ENCODE measurements at regions not wholly inside any gene's neighbourhood (a gene's known extent, or its start where the extent isn't known, plus 50 kb on each side); places are given as distances from the start of the nearest gene placed in this dataset.
A peak's percentile ranks its signal among the peaks of the same experiment; 100 is the strongest.

GRCh38 chr16:80034948-80035663 lies 434.6 kb upstream of the MAF start:
- TF ChIP-seq PAX5 (IDR thresholded peaks at IDR 0.05; ENCODE audit: insufficient read depth, low read length, severe bottlenecking) (no peak), TAF1 (IDR thresholded peaks at IDR 0.05; ENCODE audit: low read depth, low read length) (no peak), POLR2AphosphoS5 (IDR thresholded peaks at IDR 0.05; ENCODE audit: low read depth, low read length) (no peak), SPI1 (IDR thresholded peaks at IDR 0.05; ENCODE audit: low read depth, low read length) (no peak), POLR2A (IDR thresholded peaks at IDR 0.05; ENCODE audit: low read depth, low read length) (no peak), POU2F2 (IDR thresholded peaks at IDR 0.05; ENCODE audit: low read depth, low read length) (no peak)
- DNase-seq (ENCODE audit: insufficient read length, low spot score) = no peak
- FAIRE-seq = no peak

- no peak for TF ChIP-seq SPI1 (IDR thresholded peaks at IDR 0.05; ENCODE audit: low read depth, low read length)
- no peak for TF ChIP-seq TAF1 (IDR thresholded peaks at IDR 0.05; ENCODE audit: low read depth, low read length)
- TF ChIP-seq POLR2A (IDR thresholded peaks at IDR 0.05; ENCODE audit: low read depth, low read length) = no peak
- no peak for TF ChIP-seq POLR2AphosphoS5 (IDR thresholded peaks at IDR 0.05; ENCODE audit: low read depth, low read length)
- TF ChIP-seq PAX5 (IDR thresholded peaks at IDR 0.05; ENCODE audit: insufficient read depth, low read length, severe bottlenecking) = no peak
- TF ChIP-seq POU2F2 (IDR thresholded peaks at IDR 0.05; ENCODE audit: low read depth, low read length) = no peak
- FAIRE-seq (no peak), DNase-seq (ENCODE audit: insufficient read length, low spot score) (no peak)
Measured at GRCh38 chr16:80034469-80034826, 433.9 kb upstream of the MAF start.

GRCh38 chr16:80033783-80034468 lies 433.4 kb upstream of the MAF start:
- TF ChIP-seq POU2F2 (IDR thresholded peaks at IDR 0.05; ENCODE audit: low read depth, low read length) (no peak), TAF1 (IDR thresholded peaks at IDR 0.05; ENCODE audit: low read depth, low read length) (no peak), POLR2AphosphoS5 (IDR thresholded peaks at IDR 0.05; ENCODE audit: low read depth, low read length) (no peak), SPI1 (IDR thresholded peaks at IDR 0.05; ENCODE audit: low read depth, low read length) (no peak), POLR2A (IDR thresholded peaks at IDR 0.05; ENCODE audit: low read depth, low read length) (no peak), PAX5 (IDR thresholded peaks at IDR 0.05; ENCODE audit: insufficient read depth, low read length, severe bottlenecking) (no peak)
- no peak for FAIRE-seq
- DNase-seq (ENCODE audit: insufficient read length, low spot score) = no peak

GRCh38 chr16:80029761-80030481 lies 429.4 kb upstream of the MAF start:
- FAIRE-seq (no peak), DNase-seq (ENCODE audit: insufficient read length, low spot score) (no peak)

GRCh38 chr16:80029381-80029630 lies 428.8 kb upstream of the MAF start:
- no peak for TF ChIP-seq POLR2AphosphoS5 (IDR thresholded peaks at IDR 0.05; ENCODE audit: low read depth, low read length)
- TF ChIP-seq POU2F2 (IDR thresholded peaks at IDR 0.05; ENCODE audit: low read depth, low read length) = no peak
- no peak for TF ChIP-seq POLR2A (IDR thresholded peaks at IDR 0.05; ENCODE audit: low read depth, low read length)
- no peak for TF ChIP-seq PAX5 (IDR thresholded peaks at IDR 0.05; ENCODE audit: insufficient read depth, low read length, severe bottlenecking)
- no peak for TF ChIP-seq SPI1 (IDR thresholded peaks at IDR 0.05; ENCODE audit: low read depth, low read length)
- no peak for TF ChIP-seq TAF1 (IDR thresholded peaks at IDR 0.05; ENCODE audit: low read depth, low read length)
- DNase-seq (ENCODE audit: insufficient read length, low spot score) = no peak
- FAIRE-seq = no peak

More at GRCh38 chr16:80029761-80030481, 429.4 kb upstream of the MAF start:
- TF ChIP-seq TAF1 (IDR thresholded peaks at IDR 0.05; ENCODE audit: low read depth, low read length) (no peak), POLR2AphosphoS5 (IDR thresholded peaks at IDR 0.05; ENCODE audit: low read depth, low read length) (no peak), SPI1 (IDR thresholded peaks at IDR 0.05; ENCODE audit: low read depth, low read length) (no peak), POLR2A (IDR thresholded peaks at IDR 0.05; ENCODE audit: low read depth, low read length) (no peak), POU2F2 (IDR thresholded peaks at IDR 0.05; ENCODE audit: low read depth, low read length) (no peak), PAX5 (IDR thresholded peaks at IDR 0.05; ENCODE audit: insufficient read depth, low read length, severe bottlenecking) (no peak)

- TF ChIP-seq SPI1 (IDR thresholded peaks at IDR 0.05; ENCODE audit: low read depth, low read length) (no peak), TAF1 (IDR thresholded peaks at IDR 0.05; ENCODE audit: low read depth, low read length) (no peak), PAX5 (IDR thresholded peaks at IDR 0.05; ENCODE audit: insufficient read depth, low read length, severe bottlenecking) (no peak), POLR2A (IDR thresholded peaks at IDR 0.05; ENCODE audit: low read depth, low read length) (no peak), POLR2AphosphoS5 (IDR thresholded peaks at IDR 0.05; ENCODE audit: low read depth, low read length) (no peak), POU2F2 (IDR thresholded peaks at IDR 0.05; ENCODE audit: low read depth, low read length) (no peak)
- DNase-seq (ENCODE audit: insufficient read length, low spot score) = no peak
- no peak for FAIRE-seq
Measured at GRCh38 chr16:80028581-80029380, 428.2 kb upstream of the MAF start.

GRCh38 chr16:80027007-80027965 lies 426.7 kb upstream of the MAF start:
- DNase-seq (ENCODE audit: insufficient read length, low spot score) (peak; percentile 2), FAIRE-seq (no peak)
- TF ChIP-seq POU2F2 (IDR thresholded peaks at IDR 0.05; ENCODE audit: low read depth, low read length) (no peak), SPI1 (IDR thresholded peaks at IDR 0.05; ENCODE audit: low read depth, low read length) (no peak), POLR2A (IDR thresholded peaks at IDR 0.05; ENCODE audit: low read depth, low read length) (no peak), TAF1 (IDR thresholded peaks at IDR 0.05; ENCODE audit: low read depth, low read length) (no peak), POLR2AphosphoS5 (IDR thresholded peaks at IDR 0.05; ENCODE audit: low read depth, low read length) (no peak), PAX5 (IDR thresholded peaks at IDR 0.05; ENCODE audit: insufficient read depth, low read length, severe bottlenecking) (no peak)

GRCh38 chr16:80025236-80025635 lies 424.7 kb upstream of the MAF start:
- no peak for FAIRE-seq
- no peak for DNase-seq (ENCODE audit: insufficient read length, low spot score)
- no peak for TF ChIP-seq TAF1 (IDR thresholded peaks at IDR 0.05; ENCODE audit: low read depth, low read length)
- TF ChIP-seq POLR2AphosphoS5 (IDR thresholded peaks at IDR 0.05; ENCODE audit: low read depth, low read length) = no peak
- TF ChIP-seq POU2F2 (IDR thresholded peaks at IDR 0.05; ENCODE audit: low read depth, low read length) = no peak
- no peak for TF ChIP-seq PAX5 (IDR thresholded peaks at IDR 0.05; ENCODE audit: insufficient read depth, low read length, severe bottlenecking)
- no peak for TF ChIP-seq POLR2A (IDR thresholded peaks at IDR 0.05; ENCODE audit: low read depth, low read length)
